IMR-90 (cell line): ENCODE measurements at regions not wholly inside any gene's neighbourhood (a gene's known extent, or its start where the extent isn't known, plus 50 kb on each side); places are given as distances from the start of the nearest gene placed in this dataset.

Source experiments
- ATAC-seq: fragments of 200-7000 bp; cut with Tn5 transposase; 2 replicates; pipeline ENCODE4 v1.9.1; 2020; ENCODE audit warnings: low read depth, mild to moderate bottlenecking, moderate library complexity
- BruUV-seq: library from RNA; stranded (reverse); fragments of 400-500 nt; replicated peaks from 2 replicates; lab custom pipeline; 2021; lab: Mats Ljungman, UMichigan
- CTCF ChIA-PET: fragments of 300-600 bp; formaldehyde crosslinking; extraction: SDS; loops from one replicate; lab custom pipeline; 2021; ENCODE audit warnings: antibody characterized with exemption; lab: Yijun Ruan, JAX
- POLR2A ChIA-PET: fragments of 300-600 bp; sonication (Branson Sonifier 250); formaldehyde crosslinking; loops from one replicate; lab custom pipeline; 2022; ENCODE audit warnings: antibody characterized with exemption; ENCODE audit not compliant: unreplicated experiment; lab: Charles Lee
- DNase-seq: peaks from one replicate; pipeline ENCODE4 v3.0.0; 2013
- H2AFZ ChIP-seq: replicated peaks from 2 replicates; pipeline ENCODE3; 2013; ENCODE audit warnings: low read length, mild to moderate bottlenecking; ENCODE audit not compliant: poor library complexity
- H2AK5ac ChIP-seq: 2 replicates; pipeline ENCODE4 v1.6.1; 2013; ENCODE audit warnings: low read depth, low read length, inconsistent platforms
- H2AK9ac ChIP-seq: replicated peaks from 2 replicates; pipeline ENCODE3; 2013; ENCODE audit warnings: mild to moderate bottlenecking, low read depth, low read length, moderate library complexity; ENCODE audit not compliant: poor library complexity
- H2BK120ac ChIP-seq: 2 replicates; pipeline ENCODE4 v1.6.1; 2013; ENCODE audit warnings: low read depth, low read length, inconsistent platforms
- H2BK15ac ChIP-seq: 3 replicates; pipeline ENCODE4 v1.6.1; 2013; ENCODE audit warnings: low read depth, low read length, inconsistent platforms
- H2BK20ac ChIP-seq: 2 replicates; pipeline ENCODE4 v1.6.1; 2013; ENCODE audit warnings: low read depth, mild to moderate bottlenecking, inconsistent platforms, low read length, moderate library complexity
- H2BK5ac ChIP-seq: 2 replicates; pipeline ENCODE4 v1.6.1; 2013; ENCODE audit warnings: mild to moderate bottlenecking, low read depth, low read length, inconsistent platforms; ENCODE audit not compliant: poor library complexity, severe bottlenecking
- H3K14ac ChIP-seq: replicated peaks from 2 replicates; pipeline ENCODE4 v1.6.1; 2013; ENCODE audit warnings: low read depth, low read length, inconsistent platforms
- H3K18ac ChIP-seq: 2 replicates; pipeline ENCODE4 v1.6.1; 2013; ENCODE audit warnings: low read depth, low read length, control low read depth
- H3K23ac ChIP-seq: 2 replicates; pipeline ENCODE4 v1.6.1; 2013; ENCODE audit warnings: low read depth, low read length, inconsistent platforms
- H3K27ac ChIP-seq: 2 replicates; pipeline ENCODE4 v1.5.1; 2013; ENCODE audit warnings: mild to moderate bottlenecking, control low read depth, low read length; ENCODE audit not compliant: insufficient read depth
- H3K27me3 ChIP-seq: 2 replicates; pipeline ENCODE4 v1.6.1; 2013; ENCODE audit warnings: low read length; ENCODE audit not compliant: control insufficient read depth, insufficient read depth
- H3K36me3 ChIP-seq: 2 replicates; pipeline ENCODE4 v1.6.1; 2013; ENCODE audit warnings: low read length, mixed read lengths; ENCODE audit not compliant: control insufficient read depth, insufficient read depth
- H3K4ac ChIP-seq: 2 replicates; pipeline ENCODE4 v1.6.1; 2013; ENCODE audit warnings: low read depth, low read length, inconsistent platforms
- H3K4me1 ChIP-seq: 2 replicates; pipeline ENCODE4 v1.6.1; 2013; ENCODE audit warnings: low read length, mixed read lengths; ENCODE audit not compliant: control insufficient read depth, insufficient read depth
- H3K4me2 ChIP-seq: 2 replicates; pipeline ENCODE4 v1.6.1; 2013; ENCODE audit warnings: low read depth, mild to moderate bottlenecking, control low read depth, low read length, moderate library complexity
- H3K4me3 ChIP-seq: 2 replicates; pipeline ENCODE4 v1.5.1; 2013; ENCODE audit warnings: low read depth, mild to moderate bottlenecking, control low read depth, low read length, moderate library complexity; ENCODE audit not compliant: insufficient read depth
- H3K56ac ChIP-seq: 2 replicates; pipeline ENCODE4 v1.6.1; 2013; ENCODE audit warnings: low read length, inconsistent platforms; ENCODE audit not compliant: insufficient read depth; ENCODE audit errors: extremely low read depth
- H3K79me1 ChIP-seq, 2 experiments: 2 replicates each; pipeline ENCODE4 v1.6.1; 2013; ENCODE audit warnings: low read length in 2 of 2, inconsistent platforms in 1 of 2, low read depth in 1 of 2
- H3K9ac ChIP-seq: 2 replicates; pipeline ENCODE4 v1.6.1; 2013; ENCODE audit warnings: low read depth, low read length, control low read depth
- H3K9me1 ChIP-seq: 2 replicates; pipeline ENCODE4 v1.6.1; 2013; ENCODE audit warnings: low read length, inconsistent platforms; ENCODE audit not compliant: insufficient read depth
- H3K9me3 ChIP-seq: 2 replicates; pipeline ENCODE4 v1.6.1; 2013; ENCODE audit warnings: low read length; ENCODE audit not compliant: control insufficient read depth, insufficient read depth
- H4K20me1 ChIP-seq: 2 replicates; pipeline ENCODE4 v1.6.1; 2013; ENCODE audit warnings: low read length, inconsistent platforms; ENCODE audit not compliant: insufficient read depth
- H4K5ac ChIP-seq: 2 replicates; pipeline ENCODE4 v1.6.1; 2013; ENCODE audit warnings: mild to moderate bottlenecking, low read depth, low read length, control low read depth
- H4K8ac ChIP-seq, 2 experiments: 2 replicates each; pipeline ENCODE4 v1.6.1; 2013; ENCODE audit warnings: low read depth in 2 of 2, low read length in 2 of 2, control low read depth in 1 of 2, inconsistent platforms in 1 of 2
- H4K91ac ChIP-seq: 2 replicates; pipeline ENCODE4 v1.6.1; 2013; ENCODE audit warnings: low read depth, low read length, inconsistent platforms; ENCODE audit not compliant: insufficient read depth
- RAD21 ChIP-seq: IDR thresholded peaks from 2 replicates; pipeline ENCODE4 v1.6.1; 2012; ENCODE audit warnings: low read length, improper control_type of control experiment
- RFX5 ChIP-seq: IDR thresholded peaks from 2 replicates; pipeline ENCODE4 v1.8.0; 2012; ENCODE audit warnings: low read depth, mild to moderate bottlenecking, low read length, moderate library complexity
- dilution Hi-C: fragments of 300-500 bp; cut with HindIII; formaldehyde crosslinking; loops from one replicate; pipeline ENCODE4 v1.14.3; 2018; ENCODE audit warnings: low sequenced_read_pairs; ENCODE audit not compliant: unreplicated experiment
- in situ Hi-C: fragments of 300-500 bp; cut with MboI; formaldehyde crosslinking; loops from 3 replicates; pipeline ENCODE4 v1.14.3; 2019; ENCODE audit warnings: low sequenced_read_pairs, inconsistent platforms, mixed read lengths
- intact Hi-C: fragments of 100-400 bp; cut with micrococcal nuclease; formaldehyde crosslinking; loops from 2 replicates; pipeline ENCODE4 v1.10.0; 2022
- TF ChIP-seq, protein P1 (sequence below): conservative IDR thresholded peaks from 2 replicates; pipeline ENCODE4 v1.5.1; 2012; ENCODE audit warnings: mild to moderate bottlenecking, low read depth, low read length, improper control_type of control experiment

- Histone ChIP-seq H4K5ac (no peak overlapping the region), H3K4me2 (no peak overlapping the region), H4K91ac (no peak overlapping the region), H2BK120ac (no peak overlapping the region), H2AK9ac (no peak overlapping the region), H2AFZ (no peak overlapping the region), H3K36me3 (no peaks in the 10 kb centered on the region), H3K4me3 (no peak overlapping the region), H4K20me1 (no peaks in the 10 kb centered on the region), H4K8ac (no peak overlapping the region), H3K23ac (no peak overlapping the region), H3K18ac (no peak overlapping the region), H2BK20ac (no peak overlapping the region), H2BK15ac (no peak overlapping the region), H2AK5ac (no peak overlapping the region), H3K14ac (no peak overlapping the region), H3K9me3 (no peaks in the 10 kb centered on the region), H3K9me1 (no peaks in the 10 kb centered on the region), H3K4me1 (no peaks in the 10 kb centered on the region), H3K27ac (no peak overlapping the region), H3K27me3 (no peaks in the 10 kb centered on the region), H2BK5ac (no peak overlapping the region), H3K79me1 (no peaks in the 10 kb centered on the region), H3K56ac (no peak overlapping the region), H3K4ac (no peak overlapping the region), H3K9ac (no peak overlapping the region)
- intact Hi-C loops = no loop called here
- DNase-seq (no peak), ATAC-seq (no peak)
- ChIA-PET POLR2A (no interaction called here), CTCF (no interaction called here)
- BruUV-seq = no TSS peak
- TF ChIP-seq RAD21 (no peak), RFX5 (no peak)
- TF ChIP-seq, protein P1, sequence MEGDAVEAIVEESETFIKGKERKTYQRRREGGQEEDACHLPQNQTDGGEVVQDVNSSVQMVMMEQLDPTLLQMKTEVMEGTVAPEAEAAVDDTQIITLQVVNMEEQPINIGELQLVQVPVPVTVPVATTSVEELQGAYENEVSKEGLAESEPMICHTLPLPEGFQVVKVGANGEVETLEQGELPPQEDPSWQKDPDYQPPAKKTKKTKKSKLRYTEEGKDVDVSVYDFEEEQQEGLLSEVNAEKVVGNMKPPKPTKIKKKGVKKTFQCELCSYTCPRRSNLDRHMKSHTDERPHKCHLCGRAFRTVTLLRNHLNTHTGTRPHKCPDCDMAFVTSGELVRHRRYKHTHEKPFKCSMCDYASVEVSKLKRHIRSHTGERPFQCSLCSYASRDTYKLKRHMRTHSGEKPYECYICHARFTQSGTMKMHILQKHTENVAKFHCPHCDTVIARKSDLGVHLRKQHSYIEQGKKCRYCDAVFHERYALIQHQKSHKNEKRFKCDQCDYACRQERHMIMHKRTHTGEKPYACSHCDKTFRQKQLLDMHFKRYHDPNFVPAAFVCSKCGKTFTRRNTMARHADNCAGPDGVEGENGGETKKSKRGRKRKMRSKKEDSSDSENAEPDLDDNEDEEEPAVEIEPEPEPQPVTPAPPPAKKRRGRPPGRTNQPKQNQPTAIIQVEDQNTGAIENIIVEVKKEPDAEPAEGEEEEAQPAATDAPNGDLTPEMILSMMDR = no peak
- in situ Hi-C loops = no loop called here
- dilution Hi-C loops = no loop called here
These were observed 725.8 kb upstream of the RAG2 start for GRCh38 chr11:37323843-37324242.
